Endothelial cell of umbilical vein (primary cell): ENCODE measurements at regions not wholly inside any gene's neighbourhood (a gene's known extent, or its start where the extent isn't known, plus 50 kb on each side); places are given as distances from the start of the nearest gene placed in this dataset.

Source experiments
- BruUV-seq: library from RNA; stranded (reverse); fragments of 400-500 nt; replicated peaks from 2 replicates; lab custom pipeline; 2021; lab: Mats Ljungman, UMichigan
- CTCF ChIA-PET: fragments of 300-600, 350-600 bp; sonication (Branson Sonifier 250); formaldehyde crosslinking; loops from one replicate; lab custom pipeline; 2021; ENCODE audit warnings: antibody characterized with exemption, inconsistent platforms; lab: Charles Lee
- POLR2A ChIA-PET: fragments of 300-600, 350-600 bp; sonication (Branson Sonifier 250); formaldehyde crosslinking; loops from one replicate; lab custom pipeline; 2021; ENCODE audit warnings: antibody characterized with exemption, inconsistent platforms; lab: Charles Lee
- DNase-seq: peaks from one replicate; pipeline ENCODE4 v3.0.0-alpha.2; 2011; ENCODE audit warnings: low read depth, low spot score
- FAIRE-seq: peaks from 2 replicates; lab custom pipeline; 2011; peaks lifted over from hg19 to GRCh38; lab: Jason Lieb, UNC
- H2AFZ ChIP-seq: 2 replicates; pipeline ENCODE4 v1.6.0; 2012; ENCODE audit warnings: low read depth, low read length, control low read depth, inconsistent platforms
- H3K27ac ChIP-seq: 2 replicates; pipeline ENCODE4 v1.5.1; 2011; ENCODE audit warnings: low read depth, mild to moderate bottlenecking, control low read depth, low read length, moderate library complexity; ENCODE audit not compliant: insufficient read depth
- H3K27me3 ChIP-seq, 2 experiments: 2 replicates each; pipeline versions ENCODE4 v1.6.0 to v1.6.1; 2011; ENCODE audit warnings: low read length in 2 of 2, mixed read lengths in 1 of 2; ENCODE audit not compliant: control insufficient read depth in 2 of 2, insufficient read depth in 2 of 2
- H3K36me3 ChIP-seq, 2 experiments: 2 replicates in 1 of 2; 3 replicates in 1 of 2; pipeline ENCODE4 v1.5.1; 2011; ENCODE audit warnings: low read length in 2 of 2, mild to moderate bottlenecking in 1 of 2, moderate library complexity in 1 of 2; ENCODE audit not compliant: control insufficient read depth in 2 of 2, insufficient read depth in 2 of 2; ENCODE audit errors: extremely low read depth in 1 of 2
- H3K4me1 ChIP-seq: 3 replicates; pipeline ENCODE4 v1.5.1; 2011; ENCODE audit warnings: mild to moderate bottlenecking, low read length; ENCODE audit not compliant: control insufficient read depth, insufficient read depth; ENCODE audit errors: extremely low read depth
- H3K4me2 ChIP-seq: 2 replicates; pipeline ENCODE4 v1.6.1; 2011; ENCODE audit warnings: low read length, control low read depth, mixed read lengths; ENCODE audit not compliant: insufficient read depth
- H3K4me3 ChIP-seq, 3 experiments: fragments of 200-600 bp in 1 of 3; sonication (generic), shearing (Covaris generic) in 1 of 3; replicated peaks in 1 of 3; 2 replicates each; pipeline ENCODE4 v1.5.1; 2011 to 2016; ENCODE audit warnings: control low read depth in 3 of 3, low read length in 3 of 3, mild to moderate bottlenecking in 2 of 3, inconsistent platforms in 1 of 3, low read depth in 1 of 3, moderate library complexity in 1 of 3; ENCODE audit not compliant: insufficient read depth in 1 of 3
- H3K79me2 ChIP-seq: 2 replicates; pipeline ENCODE4 v1.6.0; 2012; ENCODE audit warnings: low read length, inconsistent platforms; ENCODE audit not compliant: control insufficient read depth, insufficient read depth
- H3K9ac ChIP-seq: replicated peaks from 2 replicates; pipeline ENCODE3; 2011; ENCODE audit warnings: low read length, control low read depth; ENCODE audit not compliant: insufficient read depth; ENCODE audit errors: extremely low read depth
- H3K9me1 ChIP-seq: replicated peaks from 3 replicates; pipeline ENCODE4 v1.6.0; 2011; ENCODE audit warnings: mild to moderate bottlenecking, low read length; ENCODE audit not compliant: control insufficient read depth, insufficient read depth; ENCODE audit errors: extremely low read depth
- H3K9me3 ChIP-seq: replicated peaks from 2 replicates; pipeline ENCODE4 v1.5.1; 2012; ENCODE audit warnings: low read length, inconsistent platforms; ENCODE audit not compliant: control insufficient read depth, insufficient read depth
- H4K20me1 ChIP-seq: replicated peaks from 2 replicates; pipeline ENCODE3; 2011; ENCODE audit warnings: mild to moderate bottlenecking, low read length; ENCODE audit not compliant: control insufficient read depth, insufficient read depth; ENCODE audit errors: extremely low read depth
- CTCF ChIP-seq, 2 donors: IDR thresholded peaks; 1 replicate in 1 of 2; 2 replicates in 1 of 2; pipeline ENCODE4 v1.5.1; 2011; ENCODE audit warnings: low read length in 2 of 2, mild to moderate bottlenecking in 2 of 2, moderate library complexity in 2 of 2, control low read depth in 1 of 2, inconsistent platforms in 1 of 2, low read depth in 1 of 2; ENCODE audit not compliant: insufficient read depth in 1 of 2; ENCODE audit errors: extremely low read depth in 1 of 2
- EZH2 ChIP-seq: IDR thresholded peaks from 2 replicates; pipeline ENCODE4 v1.6.1; 2012; ENCODE audit warnings: borderline replicate concordance, low read depth, mild to moderate bottlenecking, moderate library complexity, low read length, inconsistent platforms; ENCODE audit not compliant: severe bottlenecking
- FOS ChIP-seq: IDR thresholded peaks from 2 replicates; pipeline ENCODE4 v1.6.1; 2011; ENCODE audit warnings: mild to moderate bottlenecking, low read length, moderate library complexity, borderline replicate concordance; ENCODE audit not compliant: insufficient read depth
- GATA2 ChIP-seq: IDR thresholded peaks from 2 replicates; pipeline ENCODE4 v1.7.0; 2011; ENCODE audit warnings: low read depth, mild to moderate bottlenecking, moderate library complexity, mixed read lengths, low read length; ENCODE audit not compliant: insufficient read length, insufficient read depth
- JUN ChIP-seq: IDR thresholded peaks from 2 replicates; pipeline ENCODE4 v1.6.1; 2011; ENCODE audit warnings: borderline replicate concordance, low read depth; ENCODE audit not compliant: insufficient read length, insufficient read depth
- MAX ChIP-seq: IDR thresholded peaks from 2 replicates; pipeline ENCODE4 v1.6.1; 2011; ENCODE audit not compliant: insufficient read depth, insufficient read length
- MYC ChIP-seq: IDR thresholded peaks from one replicate; pipeline ENCODE4 v1.6.1; 2011; ENCODE audit warnings: mild to moderate bottlenecking, low read depth, low read length
- POLR2A ChIP-seq: IDR thresholded peaks from 2 replicates; pipeline ENCODE4 v1.6.1; 2012; ENCODE audit warnings: low read depth, mild to moderate bottlenecking, control low read depth, low read length
- POLR2AphosphoS5 ChIP-seq: IDR thresholded peaks from 2 replicates; pipeline ENCODE4 v1.6.1; 2012; ENCODE audit warnings: low read depth, mild to moderate bottlenecking, control low read depth, low read length, moderate library complexity; ENCODE audit not compliant: insufficient read depth
- dilution Hi-C: fragments of 300-500 bp; cut with MboI; formaldehyde crosslinking; loops from one replicate; pipeline ENCODE4 v1.15.0; 2019; ENCODE audit warnings: low sequenced_read_pairs; ENCODE audit not compliant: extremely low pct_ligation_motif_present
- intact Hi-C: fragments of 100-400 bp; cut with micrococcal nuclease; formaldehyde crosslinking; loops from one replicate; pipeline ENCODE4 v1.10.0; 2022

DNA sequence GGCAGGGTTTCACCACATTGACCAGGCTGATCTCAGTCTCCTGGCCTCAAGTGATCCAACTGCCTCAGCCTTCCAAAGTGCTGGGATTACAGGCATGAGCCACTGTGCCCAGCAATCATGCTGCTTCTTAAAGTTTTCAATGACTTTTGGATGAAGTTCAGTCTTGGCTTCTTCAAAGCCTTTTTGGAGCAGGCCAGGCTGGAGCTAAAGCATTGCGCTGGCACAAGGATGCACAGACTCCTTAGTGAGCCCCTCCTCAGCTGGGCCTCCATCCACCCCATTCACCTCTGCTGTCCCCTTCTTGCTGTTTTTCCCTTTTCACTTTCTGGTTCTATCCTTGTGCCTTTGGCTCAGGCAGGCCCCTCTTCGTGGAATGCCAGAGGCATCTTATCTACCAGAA lies 638.6 kb downstream of the TYW1 start:
- no peak overlapping the region for H3K9ac ChIP-seq
- dilution Hi-C loops = no loop called here
- H3K27me3 ChIP-seq = no peaks in the 10 kb centered on the region
- CTCF ChIA-PET = no interaction called here
- peaks cover 7% of the 10 kb centered on the region for H3K9me3 ChIP-seq
- intact Hi-C loops = no loop called here
- DNase-seq (no peak), FAIRE-seq (no peak)
- H2AFZ ChIP-seq = no peak overlapping the region
- H4K20me1 ChIP-seq = no peaks in the 10 kb centered on the region
- POLR2A ChIA-PET = no interaction called here
- H3K79me2 ChIP-seq = no peaks in the 10 kb centered on the region
- H3K36me3 ChIP-seq = no peaks in the 10 kb centered on the region
- no TSS peak for BruUV-seq
- no peaks in the 10 kb centered on the region for H3K9me1 ChIP-seq
- H3K4me2 ChIP-seq = no peak overlapping the region
- H3K4me3 ChIP-seq = no peak overlapping the region
- no peaks in the 10 kb centered on the region for H3K4me1 ChIP-seq
- TF ChIP-seq MYC (no peak), CTCF (IDR thresholded peaks at IDR 0.05; ENCODE audit: extremely low read depth in 1 of 2, insufficient read depth in 1 of 2, low read depth in 1 of 2, low read length in 2 of 2) (no peak), POLR2A (no peak), POLR2AphosphoS5 (no peak), EZH2 (no peak), JUN (no peak), GATA2 (no peak), FOS (no peak), MAX (no peak)
- H3K27ac ChIP-seq = no peak overlapping the region
